ENCODE measurements at regions not wholly inside any gene's neighbourhood (a gene's known extent, or its start where the extent isn't known, plus 50 kb on each side); places are given as distances from the start of the nearest gene placed in this dataset.

DNA sequence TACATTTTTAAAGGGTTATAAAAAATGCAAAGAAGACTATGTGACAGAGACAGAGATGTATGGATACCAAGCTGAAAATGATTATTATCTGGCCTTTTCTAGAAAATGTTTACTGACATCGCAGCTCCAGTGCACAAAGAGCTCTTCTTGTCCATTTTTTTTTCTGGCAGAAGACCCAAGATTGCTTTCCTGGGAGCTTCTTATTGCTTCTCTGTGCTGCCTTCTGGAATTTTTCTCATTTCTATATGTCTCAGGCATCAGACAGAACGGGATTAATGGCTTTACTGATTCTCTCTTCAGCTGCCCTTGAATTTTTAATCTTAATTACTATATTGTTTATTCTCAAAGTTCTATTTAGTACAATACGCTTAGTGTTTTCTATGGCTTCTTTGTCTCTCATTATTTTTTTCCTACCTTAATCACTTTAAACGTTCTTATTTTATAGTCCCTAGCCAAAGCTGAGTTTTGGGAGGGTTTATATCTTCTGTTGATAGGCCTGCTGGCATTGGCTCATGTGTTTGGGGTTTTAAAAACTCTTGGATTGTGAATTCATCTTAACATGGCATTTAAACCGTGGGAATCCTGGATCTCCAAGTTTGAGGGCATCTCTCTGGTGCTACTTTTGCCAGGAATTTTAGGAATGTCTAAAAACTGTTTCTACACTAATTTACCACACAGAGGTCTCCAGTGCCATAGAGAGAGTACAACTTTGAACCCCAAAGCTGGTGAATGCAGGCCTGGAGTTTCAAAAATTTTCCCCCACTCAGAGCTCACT lies 138.9 kb upstream of the LNX1 start:
- no peak for TF ChIP-seq CTCF (IDR thresholded peaks at IDR 0.05)
- no peak for DNase-seq
- no peaks in the 10 kb centered on the region for H3K27me3 ChIP-seq (ENCODE audit: low read depth)
- H3K36me3 ChIP-seq, result no peaks in the 10 kb centered on the region
- intact Hi-C loops (cut with DNase I), result no loop called here
- H3K9me3 ChIP-seq, result no peaks in the 10 kb centered on the region
- H3K4me3 ChIP-seq, result no peak overlapping the region
- no peaks in the 10 kb centered on the region for H3K4me1 ChIP-seq
- ATAC-seq, result no peak
- no peak overlapping the region for H3K27ac ChIP-seq

DNA sequence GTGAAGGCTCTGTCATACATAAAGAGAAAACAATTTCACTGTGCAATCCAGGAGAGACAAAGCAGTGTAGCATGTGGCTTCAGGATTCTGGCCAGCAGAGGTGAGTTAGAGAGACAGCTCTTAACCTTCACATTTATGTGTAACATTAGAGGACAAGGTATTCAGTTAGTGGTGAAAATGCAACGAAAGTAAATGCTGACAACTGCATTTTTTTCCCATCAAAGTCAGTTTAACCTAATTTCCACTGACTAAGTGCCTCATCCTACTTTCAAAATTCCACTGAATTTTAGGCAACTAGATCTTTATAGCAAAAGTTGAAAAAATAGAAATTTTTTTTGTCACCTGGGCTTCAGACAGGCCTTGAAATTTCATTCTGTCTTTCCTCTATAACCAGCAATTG lies 130.8 kb upstream of the LNX1 start:
- ATAC-seq (no peak), DNase-seq (no peak)
- no peak for TF ChIP-seq CTCF (IDR thresholded peaks at IDR 0.05)
- no peaks in the 10 kb centered on the region for H3K27me3 ChIP-seq (ENCODE audit: low read depth)
- no peaks in the 10 kb centered on the region for H3K9me3 ChIP-seq
- H3K36me3 ChIP-seq, result no peaks in the 10 kb centered on the region
- intact Hi-C loops (cut with DNase I), result no loop called here
- H3K4me1 ChIP-seq, result no peaks in the 10 kb centered on the region
- H3K27ac ChIP-seq, result no peak overlapping the region
- H3K4me3 ChIP-seq, result no peak overlapping the region

DNA sequence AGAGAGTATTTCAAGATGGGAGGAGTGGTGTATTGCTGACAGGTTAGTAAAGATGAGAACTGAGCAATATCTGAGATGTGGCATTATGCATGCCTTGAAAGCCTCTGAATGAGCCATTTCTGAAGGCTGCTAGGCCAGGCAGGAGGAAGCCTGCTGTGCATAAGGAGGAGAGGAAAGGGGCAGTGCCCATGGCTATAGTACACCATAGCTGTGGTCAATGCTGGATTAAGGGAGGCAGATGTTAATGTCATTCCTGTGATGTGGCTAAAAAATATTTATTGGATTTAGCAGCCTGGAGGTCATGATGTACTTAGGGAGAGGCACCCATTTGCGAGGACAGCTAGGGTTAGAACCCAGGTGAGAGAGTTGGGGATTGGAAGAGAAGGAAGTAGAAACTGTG lies 130.0 kb upstream of the LNX1 start:
- Histone ChIP-seq H3K9me3 (no peaks in the 10 kb centered on the region), H3K36me3 (no peaks in the 10 kb centered on the region), H3K27ac (no peak overlapping the region), H3K27me3 (ENCODE audit: low read depth) (no peaks in the 10 kb centered on the region), H3K4me3 (no peak overlapping the region), H3K4me1 (no peaks in the 10 kb centered on the region)
- intact Hi-C loops (cut with DNase I), result no loop called here
- no peak for TF ChIP-seq CTCF (IDR thresholded peaks at IDR 0.05)
- ATAC-seq (no peak), DNase-seq (no peak)

DNA sequence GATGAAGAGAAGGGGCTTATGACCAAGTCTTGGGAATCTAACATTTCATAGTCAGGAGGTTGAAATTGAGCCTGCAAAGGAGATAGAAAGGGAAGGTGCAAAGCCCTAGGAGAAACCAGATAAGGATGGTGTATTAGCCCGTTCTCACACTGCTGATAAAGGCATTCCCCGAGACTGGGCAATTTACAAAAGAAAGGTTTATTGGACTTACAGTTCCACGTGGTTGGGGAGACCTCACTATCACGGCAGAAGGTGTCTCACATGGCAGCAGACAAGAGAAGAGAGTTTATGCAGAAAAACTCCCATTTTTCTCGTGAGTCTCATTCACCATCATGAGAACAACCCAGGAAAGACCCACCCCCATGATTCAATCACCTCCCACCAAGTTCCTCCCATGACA lies 129.5 kb upstream of the LNX1 start:
- ATAC-seq, result no peak
- H3K27me3 ChIP-seq (ENCODE audit: low read depth), result no peaks in the 10 kb centered on the region
- no peaks in the 10 kb centered on the region for H3K9me3 ChIP-seq
- H3K4me1 ChIP-seq, result no peaks in the 10 kb centered on the region
- DNase-seq, result no peak
- H3K36me3 ChIP-seq, result no peaks in the 10 kb centered on the region
- TF ChIP-seq CTCF (IDR thresholded peaks at IDR 0.05), result no peak
- no peak overlapping the region for H3K27ac ChIP-seq
- H3K4me3 ChIP-seq, result no peak overlapping the region
- intact Hi-C loops (cut with DNase I), result no loop called here

GRCh38 chr4:53717064-53717549 lies 125.8 kb upstream of the LNX1 start:
- no peak for TF ChIP-seq CTCF (IDR thresholded peaks at IDR 0.05)
- Histone ChIP-seq H3K9me3 (no peaks in the 10 kb centered on the region), H3K4me3 (no peak overlapping the region), H3K36me3 (no peaks in the 10 kb centered on the region), H3K27ac (no peak overlapping the region), H3K27me3 (ENCODE audit: low read depth) (no peaks in the 10 kb centered on the region), H3K4me1 (peaks cover 6% of the 10 kb centered on the region)
- ATAC-seq (peak; percentile 28 to 79), DNase-seq (no peak)
- intact Hi-C loops (cut with DNase I), result no loop called here
